HUES48 (cell line): ENCODE measurements at regions not wholly inside any gene's neighbourhood (a gene's known extent, or its start where the extent isn't known, plus 50 kb on each side); places are given as distances from the start of the nearest gene placed in this dataset.
"Not testable (repeated sequence)": the region's sequence is repeated elsewhere in the genome, so short reads cannot be mapped to it uniquely, and the experiment has no call there.

Source experiments
- H3K27ac ChIP-seq: one replicate; pipeline ENCODE4 v1.7.0; 2013; ENCODE audit warnings: low read depth, low read length, inconsistent platforms
- H3K27me3 ChIP-seq: 2 replicates; pipeline ENCODE4 v1.6.1; 2013; ENCODE audit warnings: mild to moderate bottlenecking, low read length; ENCODE audit not compliant: control insufficient read depth, insufficient read depth
- H3K36me3 ChIP-seq: 2 replicates; pipeline ENCODE4 v1.6.1; 2013; ENCODE audit warnings: low read length; ENCODE audit not compliant: control insufficient read depth, insufficient read depth
- H3K4me1 ChIP-seq: 2 replicates; pipeline ENCODE4 v1.6.1; 2013; ENCODE audit warnings: mild to moderate bottlenecking, low read length; ENCODE audit not compliant: control insufficient read depth, insufficient read depth
- H3K4me3 ChIP-seq: 2 replicates; pipeline ENCODE4 v1.5.1; 2013; ENCODE audit warnings: mild to moderate bottlenecking, low read depth, low read length
- H3K9ac ChIP-seq: 2 replicates; pipeline ENCODE4 v1.6.1; 2013; ENCODE audit warnings: mild to moderate bottlenecking, low read depth, low read length, moderate library complexity
- H3K9me3 ChIP-seq: 2 replicates; pipeline ENCODE4 v1.6.1; 2013; ENCODE audit warnings: low read length; ENCODE audit not compliant: control insufficient read depth, insufficient read depth

DNA sequence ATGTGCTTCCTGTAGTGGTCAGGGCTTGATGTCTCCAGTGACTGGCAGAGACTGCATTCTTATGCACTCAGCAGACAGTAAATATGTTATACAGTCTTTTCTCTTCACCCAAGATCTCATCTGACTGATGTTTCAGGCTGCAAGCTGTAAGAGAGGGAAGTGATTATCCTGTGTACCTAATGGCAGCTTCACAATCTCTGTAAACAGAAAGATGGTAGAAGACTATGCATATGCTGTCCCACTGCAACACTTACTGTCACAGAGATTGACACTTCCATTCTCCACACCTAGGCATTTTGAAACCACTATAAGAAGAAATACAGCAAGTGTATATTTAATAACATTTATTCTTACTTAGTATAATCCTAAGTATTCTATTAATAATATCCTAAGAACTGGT is 97.6 kb upstream of the ANXA1 start:
- Histone ChIP-seq H3K27ac (no peak overlapping the region), H3K9me3 (no peaks in the 10 kb centered on the region), H3K36me3 (no peaks in the 10 kb centered on the region), H3K9ac (no peak overlapping the region), H3K4me3 (no peak overlapping the region), H3K4me1 (peaks cover 49% of the 10 kb centered on the region), H3K27me3 (no peaks in the 10 kb centered on the region)

DNA sequence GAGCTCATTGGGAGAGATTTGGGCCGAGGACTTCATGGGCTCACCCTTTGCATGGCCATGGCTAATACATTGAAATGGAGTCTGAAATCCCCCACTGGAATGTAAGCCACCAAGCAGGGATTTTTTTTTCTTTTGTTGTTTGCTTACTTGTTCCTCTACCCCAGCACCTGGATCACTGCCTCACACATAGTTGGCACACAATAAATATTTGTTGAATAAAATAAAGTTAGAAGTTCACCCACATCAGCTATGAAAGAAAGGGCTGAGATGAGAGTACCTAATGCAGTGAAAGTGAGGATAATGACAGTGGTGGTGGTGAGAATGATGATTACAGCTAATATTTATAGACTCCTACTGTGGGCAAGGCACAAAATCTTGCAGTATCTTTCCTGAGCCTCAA is 98.1 kb upstream of the ANXA1 start:
- Histone ChIP-seq H3K4me1 (peaks cover 49% of the 10 kb centered on the region), H3K4me3 (no peak overlapping the region), H3K27me3 (no peaks in the 10 kb centered on the region), H3K27ac (no peak overlapping the region), H3K36me3 (no peaks in the 10 kb centered on the region), H3K9me3 (no peaks in the 10 kb centered on the region), H3K9ac (no peak overlapping the region)

DNA sequence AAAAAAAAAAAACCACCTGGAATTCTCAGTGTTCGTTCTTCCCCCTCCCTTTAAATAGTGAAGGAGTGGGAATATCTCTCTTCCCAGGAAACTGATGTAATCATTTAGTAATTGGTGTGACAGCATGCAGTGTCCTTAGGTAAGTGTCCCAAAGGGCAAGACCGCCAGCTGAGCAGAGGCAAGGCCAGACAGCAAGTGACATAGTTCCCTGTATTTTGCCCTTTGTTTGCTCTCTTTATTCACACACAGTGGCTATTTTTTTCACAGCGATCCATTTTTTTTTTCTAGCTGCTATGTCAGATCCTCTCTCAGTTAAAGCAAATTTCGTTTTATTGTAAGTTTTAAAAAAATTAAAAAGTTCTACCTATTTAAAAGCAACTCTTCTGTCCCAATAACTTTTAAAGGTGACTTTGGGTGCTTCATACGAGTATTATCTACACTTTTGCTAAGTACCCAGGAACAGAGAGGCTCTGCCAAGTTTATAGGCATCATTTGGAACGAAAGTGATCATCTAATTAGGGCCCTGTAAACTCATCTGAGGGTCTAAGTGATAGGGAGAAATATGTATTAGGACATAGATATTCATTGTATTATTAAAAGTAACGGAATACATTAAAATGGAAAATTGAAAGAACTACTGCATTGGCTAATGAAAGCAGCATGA is 98.2 kb upstream of the ALDH1A1 start:
- Histone ChIP-seq H3K9me3 (no peaks in the 10 kb centered on the region), H3K36me3 (no peaks in the 10 kb centered on the region), H3K4me3 (peak overlapping the region; percentile 43), H3K4me1 (peaks cover 58% of the 10 kb centered on the region), H3K27me3 (no peaks in the 10 kb centered on the region), H3K27ac (peak overlapping the region; percentile 81), H3K9ac (peak overlapping the region; percentile 15; the same call in 1 of the 2 replicates)

DNA sequence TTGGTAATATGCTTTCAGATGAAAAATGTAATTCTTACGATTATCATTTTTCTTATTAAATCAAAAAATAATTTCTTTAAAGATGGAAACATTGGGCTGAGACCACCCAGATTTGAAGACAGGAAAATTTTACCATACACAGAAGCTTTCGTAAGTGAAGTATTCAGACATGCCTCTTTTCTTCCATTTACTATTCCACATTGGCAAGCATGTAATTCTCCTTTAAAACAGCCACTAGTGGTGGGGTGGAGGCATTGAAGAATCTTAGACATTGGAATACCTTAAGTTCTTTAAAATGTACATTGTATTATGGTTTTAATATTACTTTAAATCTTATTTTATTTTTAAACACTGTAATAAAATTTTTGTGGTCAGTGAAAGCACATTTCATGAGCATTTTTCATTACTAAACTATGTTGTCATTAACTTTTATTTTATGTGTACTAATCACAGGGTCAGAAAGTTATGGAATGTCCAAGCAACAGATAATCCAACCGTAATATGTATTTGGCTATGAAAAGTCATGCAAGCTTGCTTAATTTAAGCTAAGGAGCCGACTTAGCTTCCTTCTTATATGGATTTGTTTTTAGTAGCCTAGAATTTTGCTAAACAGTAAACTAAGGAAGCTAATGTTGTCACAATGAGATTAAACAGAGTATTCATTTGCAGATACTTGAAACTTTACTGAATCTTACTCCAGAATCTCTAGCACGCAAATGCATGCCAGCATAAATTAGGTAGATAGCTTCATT is 97.4 kb upstream of the ALDH1A1 start:
- Histone ChIP-seq H3K9ac (peak overlapping the region; percentile 25; the same call in 1 of the 2 replicates), H3K27ac (peak overlapping the region; percentile 81), H3K4me3 (peak overlapping the region; percentile 43), H3K9me3 (no peaks in the 10 kb centered on the region), H3K4me1 (peaks cover 58% of the 10 kb centered on the region), H3K27me3 (no peaks in the 10 kb centered on the region), H3K36me3 (no peaks in the 10 kb centered on the region)

DNA sequence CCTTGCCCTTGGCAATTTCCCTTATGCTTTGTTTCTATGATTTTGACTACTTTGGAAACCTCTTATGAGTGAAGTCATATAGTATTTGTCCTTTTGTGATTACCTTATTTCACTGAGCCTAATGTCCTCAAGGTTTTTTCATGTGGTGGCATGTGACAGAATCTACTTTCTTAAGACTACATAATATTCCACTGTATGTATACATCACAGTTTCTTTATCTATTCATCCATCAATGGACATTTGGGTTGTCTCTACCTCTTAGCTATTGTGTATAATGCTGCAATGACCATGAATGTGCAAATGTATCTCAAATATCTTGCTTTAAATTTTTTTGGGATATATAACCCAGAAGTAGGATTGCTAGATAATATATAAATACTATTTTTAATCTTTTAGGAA is 96.4 kb upstream of the ALDH1A1 start:
- H3K4me1 ChIP-seq: peaks cover 58% of the 10 kb centered on the region
- no peak overlapping the region for H3K27ac ChIP-seq
- no peak overlapping the region for H3K9ac ChIP-seq
- H3K27me3 ChIP-seq: no peaks in the 10 kb centered on the region
- no peak overlapping the region for H3K4me3 ChIP-seq
- H3K36me3 ChIP-seq: no peaks in the 10 kb centered on the region
- H3K9me3 ChIP-seq: no peaks in the 10 kb centered on the region

DNA sequence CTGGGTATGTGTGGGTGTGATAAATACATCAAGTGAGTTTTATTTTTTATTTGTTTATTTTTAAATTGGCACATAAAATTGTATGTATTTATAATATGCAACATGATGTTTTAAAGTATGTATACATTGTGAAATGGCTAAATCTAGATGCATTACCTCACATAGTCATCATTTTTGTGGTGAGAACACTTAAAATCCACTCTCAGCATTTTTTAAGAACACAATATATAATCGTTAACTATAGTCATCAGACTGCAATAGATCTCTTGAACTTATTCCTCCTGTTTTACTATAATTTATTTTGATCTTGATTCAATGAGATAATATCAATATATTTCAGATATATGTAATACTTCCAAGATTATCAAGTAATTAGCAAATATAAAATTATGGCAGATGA is 93.9 kb upstream of the ALDH1A1 start:
- H3K4me3 ChIP-seq: no peak overlapping the region
- H3K9me3 ChIP-seq: no peaks in the 10 kb centered on the region
- no peaks in the 10 kb centered on the region for H3K27me3 ChIP-seq
- H3K9ac ChIP-seq: no peak overlapping the region
- no peaks in the 10 kb centered on the region for H3K36me3 ChIP-seq
- H3K27ac ChIP-seq: no peak overlapping the region
- peaks cover 34% of the 10 kb centered on the region for H3K4me1 ChIP-seq

DNA sequence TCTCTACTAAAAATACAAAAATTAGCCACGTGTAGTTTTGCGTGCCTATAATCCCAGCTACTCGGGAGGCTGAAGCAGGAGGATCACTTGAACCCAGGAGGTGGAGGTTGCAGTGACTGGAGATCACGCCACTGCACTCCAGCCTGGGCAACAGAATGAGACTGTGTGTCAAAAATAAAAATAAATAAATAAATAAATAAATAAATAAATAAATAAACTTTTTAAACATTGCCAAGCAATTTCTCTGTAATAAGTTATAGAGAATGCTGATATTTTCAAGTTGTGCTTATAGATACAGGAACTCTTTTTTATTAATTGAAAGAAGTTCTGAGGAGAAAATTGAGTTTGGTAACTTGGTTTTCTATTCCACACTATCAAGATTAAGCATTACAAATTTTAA is 91.9 kb upstream of the ALDH1A1 start:
- not testable (repeated sequence) for H3K36me3 ChIP-seq, H3K27me3 ChIP-seq, H3K4me3 ChIP-seq, H3K9ac ChIP-seq, H3K9me3 ChIP-seq, H3K27ac ChIP-seq
- H3K4me1 ChIP-seq: peaks cover 14% of the 10 kb centered on the region

DNA sequence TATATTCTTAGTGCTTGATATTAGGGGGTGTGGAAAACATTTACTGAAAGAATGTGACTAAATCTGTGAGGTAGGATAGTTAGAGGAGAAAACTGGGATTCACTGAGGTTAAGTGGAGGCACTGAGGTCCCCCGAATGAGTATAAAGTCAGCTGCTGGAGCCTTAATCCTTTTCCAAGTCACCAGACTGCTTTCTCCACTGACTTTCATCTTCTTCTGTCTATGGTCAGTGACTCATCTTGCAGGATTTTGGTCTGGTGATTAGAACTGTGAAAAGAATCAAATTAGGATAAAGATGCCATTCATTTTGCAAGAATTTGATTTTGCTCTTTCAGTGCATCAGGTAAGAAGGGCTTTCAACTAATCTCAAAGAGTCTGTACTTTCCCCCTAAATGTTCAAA is 89.3 kb upstream of the ALDH1A1 start:
- Histone ChIP-seq H3K36me3 (no peaks in the 10 kb centered on the region), H3K9me3 (no peaks in the 10 kb centered on the region), H3K9ac (no peak overlapping the region), H3K27me3 (no peaks in the 10 kb centered on the region), H3K27ac (no peak overlapping the region), H3K4me3 (no peak overlapping the region), H3K4me1 (no peaks in the 10 kb centered on the region)

DNA sequence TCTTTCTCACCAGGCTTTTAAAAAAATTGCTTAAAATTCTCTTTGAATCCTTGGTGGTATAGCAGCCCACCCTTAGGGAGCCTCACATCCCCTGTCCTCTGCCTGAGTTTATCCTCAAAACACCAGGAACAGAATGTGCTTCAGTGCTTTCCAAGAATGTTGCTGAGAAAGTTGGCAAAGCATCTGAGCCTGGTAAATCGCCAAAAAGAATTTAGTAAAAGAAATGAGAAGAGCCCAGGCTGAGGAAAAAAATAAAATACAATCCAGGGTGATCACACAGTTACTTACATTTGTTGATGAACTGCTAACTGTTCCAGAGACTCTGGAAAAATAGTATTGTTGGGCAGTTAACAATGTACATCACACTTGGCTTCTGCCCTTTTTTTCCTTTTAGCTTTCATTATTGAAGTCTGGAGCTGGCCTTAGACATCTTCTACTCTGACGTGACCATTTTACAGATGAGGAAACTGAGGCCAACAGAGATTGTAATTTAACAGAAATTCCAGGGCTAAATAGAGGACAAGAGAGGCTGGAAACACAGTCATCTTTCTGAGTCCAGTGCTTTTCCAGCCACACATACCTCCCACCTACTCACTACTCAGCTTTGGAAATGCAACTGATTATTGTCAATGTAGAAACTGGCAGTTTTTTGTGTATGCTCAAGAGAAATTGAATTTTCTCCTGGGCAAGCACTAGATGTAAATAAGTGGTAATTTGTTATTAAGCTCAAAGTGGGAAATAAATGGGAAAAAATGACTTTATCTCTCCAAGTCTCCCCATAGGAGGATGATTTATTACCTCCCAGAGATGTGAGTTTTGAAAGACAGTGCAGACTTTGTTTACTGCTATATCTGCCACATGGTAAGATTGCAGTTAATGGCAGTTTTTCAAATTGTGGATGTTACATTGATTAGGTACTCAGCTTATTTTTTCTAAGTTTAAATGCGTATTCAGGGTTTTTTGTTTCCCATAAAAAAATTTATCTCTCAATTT is 86.7 kb upstream of the ALDH1A1 start:
- Histone ChIP-seq H3K27me3 (no peaks in the 10 kb centered on the region), H3K4me1 (no peaks in the 10 kb centered on the region), H3K27ac (no peak overlapping the region), H3K9ac (no peak overlapping the region), H3K4me3 (no peak overlapping the region), H3K36me3 (no peaks in the 10 kb centered on the region), H3K9me3 (no peaks in the 10 kb centered on the region)

DNA sequence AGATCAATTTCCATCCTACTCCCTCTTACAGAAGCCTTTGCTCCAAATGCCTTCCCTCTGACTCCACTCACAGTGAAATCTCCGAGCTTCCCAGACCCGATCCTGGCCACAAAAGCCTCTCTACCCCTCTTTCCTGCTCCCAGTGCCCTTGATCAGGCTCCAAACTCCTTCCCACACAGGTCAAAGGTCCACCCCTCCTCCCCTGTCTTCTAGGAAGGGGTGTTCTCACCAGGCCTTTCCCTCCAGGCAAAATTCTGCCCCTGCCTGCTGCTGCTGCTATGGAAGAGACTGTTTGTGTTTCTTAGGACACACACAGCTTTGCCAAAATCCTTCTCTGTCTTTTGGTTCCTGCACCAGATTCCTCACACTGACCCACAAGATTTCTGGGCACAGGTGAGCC is 85.8 kb upstream of the ALDH1A1 start:
- no peaks in the 10 kb centered on the region for H3K4me1 ChIP-seq
- no peaks in the 10 kb centered on the region for H3K27me3 ChIP-seq
- no peak overlapping the region for H3K27ac ChIP-seq
- H3K4me3 ChIP-seq: no peak overlapping the region
- no peaks in the 10 kb centered on the region for H3K9me3 ChIP-seq
- no peak overlapping the region for H3K9ac ChIP-seq
- no peaks in the 10 kb centered on the region for H3K36me3 ChIP-seq
